Karpas-422 (cell line): ENCODE measurements at regions not wholly inside any gene's neighbourhood (a gene's known extent, or its start where the extent isn't known, plus 50 kb on each side); places are given as distances from the start of the nearest gene placed in this dataset.

Source experiments
- DNase-seq: peaks from one replicate; pipeline ENCODE4 v3.0.0-alpha.2; 2015
- H2AFZ ChIP-seq: fragments of 200-600 bp; sonication (generic); 2 replicates; pipeline ENCODE4 v1.6.1; 2014; ENCODE audit warnings: antibody characterized with exemption, low read length, mixed read lengths
- H3K27ac ChIP-seq: fragments of 200-600 bp; sonication (generic); 2 replicates; pipeline ENCODE4 v1.5.1; 2014; ENCODE audit warnings: mild to moderate bottlenecking, low read length, moderate library complexity
- H3K27me3 ChIP-seq: fragments of 200-600 bp; sonication (generic); 2 replicates; pipeline ENCODE4 v1.6.1; 2014; ENCODE audit warnings: low read length, mixed read lengths
- H3K36me3 ChIP-seq: fragments of 200-600 bp; sonication (generic); 2 replicates; pipeline ENCODE4 v1.6.1; 2014; ENCODE audit warnings: low read length, mixed read lengths; ENCODE audit not compliant: insufficient read depth
- H3K4me1 ChIP-seq: fragments of 200-600 bp; sonication (generic); 2 replicates; pipeline ENCODE4 v1.6.1; 2014; ENCODE audit warnings: mild to moderate bottlenecking, low read length, mixed read lengths
- H3K4me2 ChIP-seq: fragments of 200-600 bp; sonication (generic); 2 replicates; pipeline ENCODE4 v1.6.1; 2014; ENCODE audit warnings: low read length, low read depth, mild to moderate bottlenecking; ENCODE audit not compliant: poor library complexity, severe bottlenecking
- H3K4me3 ChIP-seq: fragments of 200-600 bp; sonication (generic); 2 replicates; pipeline ENCODE4 v1.5.1; 2014; ENCODE audit warnings: mild to moderate bottlenecking, antibody characterized with exemption, low read length, mixed read lengths
- H3K79me2 ChIP-seq: fragments of 200-600 bp; sonication (generic); 2 replicates; pipeline ENCODE4 v1.6.1; 2014; ENCODE audit warnings: mild to moderate bottlenecking, low read length, mixed read lengths
- H3K9ac ChIP-seq: fragments of 200-600 bp; sonication (generic); 2 replicates; pipeline ENCODE4 v1.6.0; 2014; ENCODE audit warnings: low read length
- H3K9me2 ChIP-seq: fragments of 200-600 bp; sonication (generic), shearing (Covaris generic); replicated peaks from 2 replicates; pipeline ENCODE4 v1.6.0; 2014; ENCODE audit warnings: mild to moderate bottlenecking, low read length, moderate library complexity; ENCODE audit not compliant: insufficient read depth
- H3K9me3 ChIP-seq: fragments of 300-700, 200-600 bp; sonication (generic); 2 replicates; pipeline ENCODE4 v1.6.1; 2014; ENCODE audit warnings: low read length, mixed read lengths
- H4K20me1 ChIP-seq: fragments of 200-600 bp; sonication (generic); 2 replicates; pipeline ENCODE4 v1.6.1; 2014; ENCODE audit warnings: mild to moderate bottlenecking, antibody characterized with exemption, low read length, low read depth; ENCODE audit not compliant: insufficient read depth

DNA sequence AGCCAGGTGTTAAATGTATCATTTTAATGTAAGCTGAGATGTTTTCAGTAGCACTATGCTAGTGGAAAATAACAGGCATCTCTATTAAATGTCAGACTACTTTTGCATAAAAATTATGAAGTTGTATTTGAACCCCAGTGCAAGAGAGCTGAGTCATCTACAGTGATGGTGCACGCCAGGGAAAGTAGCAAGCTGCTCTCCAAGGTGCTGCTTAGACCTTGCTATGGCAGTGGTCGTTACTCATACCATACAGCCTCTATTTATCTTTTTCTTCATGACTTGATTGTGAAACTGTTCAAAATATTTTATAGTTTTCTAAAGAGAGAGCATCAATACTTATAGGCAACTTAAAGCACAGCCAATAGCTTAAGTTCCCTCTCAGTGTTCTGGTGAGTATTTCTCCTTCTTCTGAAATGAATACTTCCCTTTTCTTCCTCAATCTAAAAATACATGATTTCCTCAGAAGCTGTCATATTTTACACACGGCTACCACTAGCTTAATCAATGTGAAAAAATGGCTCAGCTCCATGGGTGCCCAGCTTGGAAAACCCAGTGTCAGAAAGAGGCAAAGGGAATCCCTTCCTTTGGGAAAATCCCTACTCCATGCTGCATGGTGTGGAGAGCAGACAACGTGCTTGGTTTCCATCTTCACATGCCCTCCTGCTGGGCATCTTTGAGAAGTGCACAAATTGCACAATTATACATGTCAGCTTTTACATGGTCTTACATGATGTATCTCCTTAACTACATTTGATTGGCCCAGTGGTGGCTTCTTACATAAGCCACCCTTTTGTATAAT lies 105.6 kb downstream of the ELOVL4 start:
- no peak for DNase-seq
- Histone ChIP-seq H3K36me3 (no peaks in the 10 kb centered on the region), H3K9ac (no peak overlapping the region), H3K27ac (no peak overlapping the region), H3K4me3 (no peak overlapping the region), H4K20me1 (no peaks in the 10 kb centered on the region), H3K79me2 (no peaks in the 10 kb centered on the region), H3K9me2 (no peaks in the 10 kb centered on the region), H3K4me1 (no peaks in the 10 kb centered on the region), H3K27me3 (no peaks in the 10 kb centered on the region), H2AFZ (no peak overlapping the region), H3K4me2 (no peak overlapping the region), H3K9me3 (no peaks in the 10 kb centered on the region)

DNA sequence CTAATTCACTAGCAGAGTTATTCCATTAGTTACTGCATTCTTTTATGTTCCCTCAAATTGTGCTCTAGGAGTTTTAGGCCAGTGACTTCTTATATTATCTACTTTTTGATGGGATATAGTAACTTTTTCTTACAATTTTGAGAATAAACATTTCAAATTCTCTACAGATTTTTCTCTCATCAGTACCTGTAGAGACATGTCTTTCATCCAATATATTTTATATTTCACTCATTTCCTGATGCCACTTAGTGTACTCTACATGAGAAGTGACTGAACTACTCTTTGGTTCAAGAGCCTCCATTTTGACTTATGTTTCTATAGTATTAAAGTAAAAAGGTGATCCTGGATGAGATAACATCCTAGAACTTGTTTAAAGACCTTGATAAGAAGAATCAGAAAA lies 108.5 kb downstream of the ELOVL4 start:
- Histone ChIP-seq H2AFZ (no peak overlapping the region), H3K36me3 (no peaks in the 10 kb centered on the region), H3K9ac (no peak overlapping the region)

DNA sequence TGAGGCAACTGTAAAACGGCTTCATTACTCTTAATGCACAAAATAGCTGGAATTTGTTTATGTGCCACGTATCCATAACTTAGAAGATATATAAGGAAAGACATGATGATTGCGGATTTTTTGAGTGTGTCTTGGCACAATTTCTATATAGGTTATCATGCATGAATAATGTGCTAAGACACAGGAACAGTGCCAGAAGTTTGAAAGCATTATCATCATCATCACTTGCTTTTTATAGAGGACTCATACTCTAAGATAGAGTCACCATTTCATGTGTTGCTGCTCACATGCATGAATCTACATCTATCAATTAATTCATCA lies 113.4 kb downstream of the ELOVL4 start:
- Histone ChIP-seq H3K4me2 (no peak overlapping the region), H3K4me1 (no peaks in the 10 kb centered on the region), H3K36me3 (no peaks in the 10 kb centered on the region), H3K9me2 (no peaks in the 10 kb centered on the region), H4K20me1 (no peaks in the 10 kb centered on the region), H3K9ac (no peak overlapping the region), H3K79me2 (no peaks in the 10 kb centered on the region), H3K4me3 (no peak overlapping the region), H3K9me3 (no peaks in the 10 kb centered on the region), H3K27me3 (0 out of 2 replicates have a peak, but pooled peaks cover 3% of the 10 kb centered on the region), H2AFZ (no peak overlapping the region), H3K27ac (no peak overlapping the region)
- no peak for DNase-seq

More for the DNA sequence above, 108.5 kb downstream of the ELOVL4 start:
- no peaks in the 10 kb centered on the region for H3K9me2 ChIP-seq
- H3K79me2 ChIP-seq: no peaks in the 10 kb centered on the region
- no peak overlapping the region for H3K4me2 ChIP-seq
- no peaks in the 10 kb centered on the region for H4K20me1 ChIP-seq
- DNase-seq: no peak
- H3K27me3 ChIP-seq: no peaks in the 10 kb centered on the region
- H3K9me3 ChIP-seq: no peaks in the 10 kb centered on the region
- no peak overlapping the region for H3K27ac ChIP-seq
- no peak overlapping the region for H3K4me3 ChIP-seq
- H3K4me1 ChIP-seq: no peaks in the 10 kb centered on the region

DNA sequence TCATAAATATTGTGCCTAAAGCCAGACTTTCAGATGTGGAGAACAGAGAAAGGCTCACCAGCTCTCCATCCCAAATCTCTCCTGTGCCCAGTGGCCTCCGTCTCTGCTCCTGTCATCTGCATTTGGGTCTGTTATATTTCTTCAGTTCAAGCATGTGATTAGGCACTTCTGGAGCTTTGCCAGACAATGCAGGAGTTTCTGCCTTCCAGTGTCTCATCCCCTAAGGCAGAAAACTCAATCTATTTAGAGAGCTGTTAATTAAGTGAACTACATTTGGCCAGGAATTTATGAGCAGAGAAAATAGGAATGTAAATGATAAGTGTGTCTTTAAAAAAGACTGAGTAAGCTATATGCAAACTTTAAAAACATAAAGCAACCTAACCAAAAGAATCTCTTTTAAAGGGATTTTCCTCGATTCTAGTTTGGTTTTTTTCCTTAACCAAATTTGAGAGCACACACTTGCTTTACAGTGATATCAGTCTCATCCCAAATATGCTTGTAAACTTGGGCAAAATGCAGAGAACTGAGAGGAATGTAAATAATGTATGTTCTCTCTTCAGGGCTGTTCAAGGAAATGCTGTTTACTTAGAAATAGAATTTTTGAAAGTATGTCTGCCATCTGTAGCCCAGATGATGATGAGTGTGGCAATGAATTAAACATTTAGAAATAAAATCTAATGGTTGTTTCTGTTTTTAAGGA lies 113.9 kb downstream of the ELOVL4 start:
- Histone ChIP-seq H4K20me1 (no peaks in the 10 kb centered on the region), H3K36me3 (no peaks in the 10 kb centered on the region), H3K79me2 (no peaks in the 10 kb centered on the region), H3K9me3 (no peaks in the 10 kb centered on the region), H3K27ac (no peak overlapping the region), H3K9me2 (no peaks in the 10 kb centered on the region), H3K9ac (no peak overlapping the region), H3K4me1 (no peaks in the 10 kb centered on the region), H3K4me3 (no peak overlapping the region), H3K27me3 (0 out of 2 replicates have a peak, but pooled peaks cover 3% of the 10 kb centered on the region), H2AFZ (no peak overlapping the region), H3K4me2 (no peak overlapping the region)
- no peak for DNase-seq

DNA sequence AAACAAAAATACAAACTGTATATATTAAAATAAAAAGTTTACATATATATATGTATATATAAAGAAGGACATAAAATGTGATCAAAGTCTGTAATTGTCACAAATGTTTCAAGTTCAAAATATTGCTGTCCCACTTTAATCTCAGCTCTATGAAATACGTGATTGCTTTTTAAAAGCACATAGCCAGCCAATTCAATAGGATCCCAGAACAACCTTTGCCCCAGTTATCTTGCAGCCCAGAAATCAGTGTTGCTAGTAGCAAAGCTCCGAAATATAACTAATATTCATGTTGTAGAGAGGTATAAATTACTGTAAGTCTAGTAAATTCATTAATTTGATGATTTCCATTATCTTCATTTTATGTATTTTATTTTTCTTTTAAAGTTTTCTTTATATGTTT lies 114.6 kb downstream of the ELOVL4 start:
- Histone ChIP-seq H3K27me3 (0 out of 2 replicates have a peak, but pooled peaks cover 3% of the 10 kb centered on the region), H3K9ac (no peak overlapping the region), H3K27ac (no peak overlapping the region), H4K20me1 (no peaks in the 10 kb centered on the region), H3K9me3 (no peaks in the 10 kb centered on the region), H3K4me3 (no peak overlapping the region), H3K36me3 (no peaks in the 10 kb centered on the region), H3K9me2 (no peaks in the 10 kb centered on the region), H2AFZ (no peak overlapping the region), H3K79me2 (no peaks in the 10 kb centered on the region), H3K4me1 (no peaks in the 10 kb centered on the region), H3K4me2 (no peak overlapping the region)
- no peak for DNase-seq

DNA sequence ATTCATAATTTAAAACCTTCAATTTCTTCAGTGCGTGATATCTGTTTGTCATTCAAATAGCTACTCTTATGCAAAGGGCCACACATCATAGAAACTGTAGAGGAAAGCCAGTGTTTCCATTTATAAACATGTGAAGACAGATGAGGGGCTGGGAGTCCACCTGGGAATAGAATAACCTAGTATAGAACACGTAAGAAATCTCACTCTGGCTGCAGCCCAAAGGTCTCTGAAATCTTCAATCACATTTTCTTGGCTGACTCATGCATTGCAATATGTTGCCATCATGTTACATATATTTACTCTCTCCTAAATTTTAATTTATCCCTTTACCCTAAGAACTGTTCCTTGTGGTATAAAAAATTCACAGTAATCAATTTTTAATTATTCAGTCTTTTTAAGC lies 123.2 kb downstream of the ELOVL4 start:
- no peak overlapping the region for H3K27ac ChIP-seq
- no peaks in the 10 kb centered on the region for H3K79me2 ChIP-seq
- no peaks in the 10 kb centered on the region for H3K9me2 ChIP-seq
- no peaks in the 10 kb centered on the region for H3K27me3 ChIP-seq
- DNase-seq: no peak
- H3K4me2 ChIP-seq: no peak overlapping the region
- H3K4me1 ChIP-seq: no peaks in the 10 kb centered on the region
- no peaks in the 10 kb centered on the region for H3K9me3 ChIP-seq
- no peak overlapping the region for H3K9ac ChIP-seq
- no peak overlapping the region for H2AFZ ChIP-seq
- no peaks in the 10 kb centered on the region for H3K36me3 ChIP-seq
- no peaks in the 10 kb centered on the region for H4K20me1 ChIP-seq
- H3K4me3 ChIP-seq: no peak overlapping the region

DNA sequence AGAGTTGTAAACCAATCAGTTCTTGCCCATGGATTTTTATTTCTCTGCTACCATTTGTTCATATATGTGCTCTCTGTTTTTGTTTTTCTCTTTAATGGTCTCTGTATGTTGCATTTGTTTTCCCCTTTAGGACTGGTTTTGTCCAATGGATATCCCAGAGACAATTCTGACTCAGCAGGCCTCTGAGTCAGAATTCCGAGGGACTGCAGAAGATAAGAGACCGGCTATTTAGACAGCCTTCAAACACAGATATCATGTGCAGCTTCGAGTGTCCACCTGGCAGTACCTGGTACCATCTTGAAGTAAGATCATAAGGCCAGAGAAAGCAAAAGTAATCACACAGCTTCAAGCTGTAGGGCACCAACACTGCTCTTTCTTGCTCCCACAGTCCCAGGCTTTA lies 125.5 kb downstream of the ELOVL4 start:
- no peak overlapping the region for H3K27ac ChIP-seq
- no peak overlapping the region for H3K4me3 ChIP-seq
- no peaks in the 10 kb centered on the region for H3K27me3 ChIP-seq
- no peaks in the 10 kb centered on the region for H3K9me2 ChIP-seq
- H4K20me1 ChIP-seq: no peaks in the 10 kb centered on the region
- no peaks in the 10 kb centered on the region for H3K36me3 ChIP-seq
- H3K4me2 ChIP-seq: no peak overlapping the region
- no peak for DNase-seq
- no peaks in the 10 kb centered on the region for H3K9me3 ChIP-seq
- H2AFZ ChIP-seq: no peak overlapping the region
- H3K4me1 ChIP-seq: no peaks in the 10 kb centered on the region
- H3K9ac ChIP-seq: no peak overlapping the region
- no peaks in the 10 kb centered on the region for H3K79me2 ChIP-seq

DNA sequence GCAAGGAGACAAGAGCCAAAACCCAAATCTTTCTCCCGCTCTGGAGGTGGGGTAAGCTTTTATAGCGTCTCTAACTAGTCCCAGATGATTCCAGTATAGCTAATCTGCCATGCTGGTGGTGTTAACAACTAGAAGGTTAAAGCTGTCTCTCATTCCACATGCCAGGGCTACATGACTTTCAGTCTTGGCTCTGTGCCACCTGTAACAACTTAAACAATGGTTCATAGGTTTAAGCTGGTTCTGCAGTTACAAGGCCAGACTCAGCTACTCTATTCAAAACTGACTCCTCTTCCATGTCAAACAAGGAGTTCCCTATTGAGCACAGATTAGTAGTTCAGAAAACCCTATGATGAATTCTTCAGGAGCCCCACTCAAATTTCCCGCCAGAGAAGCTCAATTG lies 128.9 kb downstream of the ELOVL4 start:
- no peak overlapping the region for H3K9ac ChIP-seq

More for the DNA sequence above, 128.9 kb downstream of the ELOVL4 start:
- Histone ChIP-seq H3K27ac (no peak overlapping the region), H4K20me1 (no peaks in the 10 kb centered on the region), H3K9me2 (no peaks in the 10 kb centered on the region), H3K4me3 (no peak overlapping the region), H3K9me3 (no peaks in the 10 kb centered on the region), H3K36me3 (no peaks in the 10 kb centered on the region), H2AFZ (no peak overlapping the region), H3K4me2 (no peak overlapping the region), H3K4me1 (no peaks in the 10 kb centered on the region), H3K27me3 (no peaks in the 10 kb centered on the region), H3K79me2 (no peaks in the 10 kb centered on the region)
- no peak for DNase-seq
